H9 (cell line): ENCODE measurements at regions not wholly inside any gene's neighbourhood (a gene's known extent, or its start where the extent isn't known, plus 50 kb on each side); places are given as distances from the start of the nearest gene placed in this dataset.

Experiments used
- DNase-seq: peaks from one replicate; pipeline ENCODE4 v3.0.0-alpha.2; 2017
- H2AFZ ChIP-seq: one replicate; pipeline ENCODE4 v1.6.1; 2013; ENCODE audit warnings: mild to moderate bottlenecking, low read length, control low read depth, moderate library complexity
- H2AK5ac ChIP-seq: 2 replicates; pipeline ENCODE4 v1.6.1; 2013; ENCODE audit warnings: low read length, control low read depth, mixed read lengths; ENCODE audit not compliant: insufficient read length
- H2BK120ac ChIP-seq: one replicate; pipeline ENCODE4 v1.6.1; 2013; ENCODE audit warnings: low read depth, mild to moderate bottlenecking, low read length, control low read depth, inconsistent platforms; ENCODE audit not compliant: poor library complexity, severe bottlenecking
- H2BK12ac ChIP-seq: 2 replicates; pipeline ENCODE4 v1.6.1; 2013; ENCODE audit warnings: low read length, control low read depth, mixed read lengths, low read depth; ENCODE audit not compliant: insufficient read length
- H2BK15ac ChIP-seq: 2 replicates; pipeline ENCODE4 v1.6.1; 2013; ENCODE audit warnings: low read depth, low read length, control low read depth
- H2BK20ac ChIP-seq: one replicate; pipeline ENCODE4 v1.6.1; 2013; ENCODE audit warnings: low read depth, mild to moderate bottlenecking, low read length, control low read depth, inconsistent platforms; ENCODE audit not compliant: poor library complexity, severe bottlenecking
- H2BK5ac ChIP-seq: 2 replicates; pipeline ENCODE4 v1.6.1; 2013; ENCODE audit warnings: low read length, control low read depth, mixed read lengths; ENCODE audit not compliant: insufficient read length
- H3K14ac ChIP-seq: 2 replicates; pipeline ENCODE4 v1.6.1; 2013; ENCODE audit warnings: low read length, control low read depth; ENCODE audit not compliant: insufficient read depth
- H3K18ac ChIP-seq: 2 replicates; pipeline ENCODE4 v1.6.1; 2013; ENCODE audit warnings: low read depth, mild to moderate bottlenecking, mixed read lengths, low read length, control low read depth; ENCODE audit not compliant: insufficient read length
- H3K23ac ChIP-seq: 2 replicates; pipeline ENCODE4 v1.6.1; 2013; ENCODE audit warnings: low read length, control low read depth, mixed read lengths, low read depth; ENCODE audit not compliant: insufficient read length
- H3K23me2 ChIP-seq: 2 replicates; pipeline ENCODE4 v1.6.1; 2013; ENCODE audit warnings: low read depth, mild to moderate bottlenecking, mixed read lengths, low read length, control low read depth; ENCODE audit not compliant: insufficient read length, poor library complexity, severe bottlenecking
- H3K27ac ChIP-seq: 2 replicates; pipeline ENCODE4 v1.5.1; 2013; ENCODE audit warnings: low read length, control low read depth, mixed read lengths, low read depth; ENCODE audit not compliant: insufficient read length
- H3K27me3 ChIP-seq: 2 replicates; pipeline ENCODE4 v1.6.1; 2013; ENCODE audit warnings: low read length, control low read depth, inconsistent platforms; ENCODE audit not compliant: insufficient read depth
- H3K4ac ChIP-seq: 2 replicates; pipeline ENCODE4 v1.6.1; 2013; ENCODE audit warnings: low read depth, mild to moderate bottlenecking, control low read depth, inconsistent platforms, low read length, moderate library complexity
- H3K4me1 ChIP-seq: 2 replicates; pipeline ENCODE4 v1.6.1; 2013; ENCODE audit warnings: low read length, control low read depth, inconsistent platforms; ENCODE audit not compliant: insufficient read depth
- H3K4me2 ChIP-seq: 2 replicates; pipeline ENCODE4 v1.6.1; 2013; ENCODE audit warnings: low read length, control low read depth, mixed read lengths; ENCODE audit not compliant: insufficient read length, insufficient read depth
- H3K56ac ChIP-seq: 2 replicates; pipeline ENCODE4 v1.6.1; 2013; ENCODE audit warnings: low read depth, mild to moderate bottlenecking, mixed read lengths, low read length, control low read depth; ENCODE audit not compliant: insufficient read length
- H3K79me1 ChIP-seq: 2 replicates; pipeline ENCODE4 v1.6.1; 2013; ENCODE audit warnings: low read depth, mild to moderate bottlenecking, moderate library complexity, low read length, control low read depth, inconsistent platforms; ENCODE audit not compliant: insufficient read depth, poor library complexity, severe bottlenecking
- H3K79me2 ChIP-seq: 2 replicates; pipeline ENCODE4 v1.6.1; 2013; ENCODE audit warnings: low read length, control low read depth, inconsistent platforms; ENCODE audit not compliant: insufficient read depth
- H3K9ac ChIP-seq: 2 replicates; pipeline ENCODE4 v1.6.1; 2013; ENCODE audit warnings: low read length, control low read depth, mixed read lengths; ENCODE audit not compliant: insufficient read length; ENCODE audit errors: extremely low read depth
- H3K9me3 ChIP-seq: one replicate; pipeline ENCODE4 v1.6.1; 2013; ENCODE audit warnings: low read depth, low read length, inconsistent platforms; ENCODE audit not compliant: control insufficient read depth
- H3T11ph ChIP-seq: one replicate; pipeline ENCODE4 v1.6.1; 2013; ENCODE audit warnings: mild to moderate bottlenecking, low read length, control low read depth, inconsistent platforms
- H4K20me1 ChIP-seq: one replicate; pipeline ENCODE4 v1.6.1; 2013; ENCODE audit not compliant: control insufficient read depth, insufficient read length, insufficient read depth
- H4K5ac ChIP-seq: 2 replicates; pipeline ENCODE4 v1.6.1; 2013; ENCODE audit warnings: low read depth, mild to moderate bottlenecking, mixed read lengths, low read length, control low read depth; ENCODE audit not compliant: insufficient read length
- H4K8ac ChIP-seq: replicated peaks from 2 replicates; pipeline ENCODE4 v1.6.1; 2013; ENCODE audit warnings: low read length, control low read depth, mixed read lengths, low read depth; ENCODE audit not compliant: insufficient read length
- H4K91ac ChIP-seq: 2 replicates; pipeline ENCODE4 v1.6.1; 2013; ENCODE audit warnings: low read depth, mild to moderate bottlenecking, moderate library complexity, mixed read lengths, low read length, control low read depth; ENCODE audit not compliant: insufficient read length
- H3K27ac Mint-ChIP-seq, 3 experiments: 2 replicates in 2 of 3; 3 replicates in 1 of 3; pipeline ENCODE4 v1.8.0; 2020 to 2021; ENCODE audit warnings: mixed read lengths in 3 of 3, mild to moderate bottlenecking in 1 of 3, moderate library complexity in 1 of 3
- H3K27me3 Mint-ChIP-seq: 2 replicates; pipeline ENCODE4 v1.8.0; 2021; ENCODE audit warnings: low read depth, mild to moderate bottlenecking, moderate library complexity, mixed read lengths
- H3K36me3 Mint-ChIP-seq, 3 experiments: 2 replicates in 2 of 3; 3 replicates in 1 of 3; pipeline ENCODE4 v1.8.0; 2020 to 2021; ENCODE audit warnings: low read depth in 3 of 3, mixed read lengths in 3 of 3; ENCODE audit not compliant: insufficient read depth in 1 of 3
- H3K4me1 Mint-ChIP-seq, 2 experiments: 2 replicates each; pipeline ENCODE4 v1.8.0; 2020; ENCODE audit warnings: mixed read lengths in 2 of 2
- H3K4me3 Mint-ChIP-seq, 2 experiments: 2 replicates in 1 of 2; 3 replicates in 1 of 2; pipeline ENCODE4 v1.8.0; 2020 to 2021; ENCODE audit warnings: mild to moderate bottlenecking in 2 of 2, mixed read lengths in 2 of 2, moderate library complexity in 1 of 2
- H3K9me3 Mint-ChIP-seq, 2 experiments: 2 replicates in 1 of 2; 3 replicates in 1 of 2; pipeline ENCODE4 v1.8.0; 2020; ENCODE audit warnings: mild to moderate bottlenecking in 2 of 2, mixed read lengths in 2 of 2, moderate library complexity in 1 of 2
- WGBS: extraction: QIAGEN DNeasy Blood & Tissue Kit; methylation state at CpG from one replicate; pipeline ENCODE4 v1.1.7; 2013; ENCODE audit warnings: missing lambda C conversion rate, low lambda C conversion rate, mixed read lengths; ENCODE audit not compliant: insufficient read length; ENCODE audit errors: extremely low coverage; 5-methylcytosine and 5-hydroxymethylcytosine counted together
- TF ChIP-seq, protein P1 (sequence below): fragments of 200-600 bp; sonication (generic); conservative IDR thresholded peaks from 3 replicates; pipeline ENCODE4 v1.8.0; 2021; ENCODE audit warnings: antibody characterized with exemption, mild to moderate bottlenecking

DNA sequence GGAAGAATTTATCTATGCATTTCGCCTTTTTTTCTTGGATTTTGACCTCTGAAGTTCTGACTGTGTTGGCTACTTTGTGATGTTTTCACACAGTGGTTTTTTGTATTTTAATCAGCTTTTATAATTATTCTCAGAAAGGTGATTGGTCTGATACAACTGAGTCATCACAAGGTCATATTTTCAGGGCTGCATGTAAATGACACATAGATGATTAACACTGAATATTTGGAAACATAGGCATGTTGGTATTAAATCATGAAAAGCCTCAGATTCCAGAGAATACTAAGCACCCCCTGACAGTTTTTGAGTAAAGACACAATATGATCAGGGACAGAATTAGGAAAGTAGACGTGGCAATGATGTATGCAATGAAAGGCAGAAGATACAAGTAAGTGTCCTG, 175.5 kb upstream of the SLCO3A1 start:
- Histone ChIP-seq H2AFZ (no peak overlapping the region), H2BK120ac (no peak overlapping the region), H3K9me3 (no peaks in the 10 kb centered on the region), H3K56ac (no peak overlapping the region), H2BK12ac (no peak overlapping the region), H3T11ph (no peak overlapping the region), H4K91ac (no peak overlapping the region), H4K20me1 (no peaks in the 10 kb centered on the region), H3K23ac (no peak overlapping the region), H3K4me1 (peaks cover 4% of the 10 kb centered on the region; the same call in 1 of the 2 replicates), H3K27ac (no peak overlapping the region), H3K23me2 (no peaks in the 10 kb centered on the region), H4K8ac (no peak overlapping the region), H4K5ac (no peak overlapping the region), H3K9ac (no peak overlapping the region), H2BK5ac (no peak overlapping the region), H3K4me2 (no peak overlapping the region), H3K27me3 (no peaks in the 10 kb centered on the region), H3K14ac (no peak overlapping the region), H3K18ac (no peak overlapping the region), H3K4ac (no peak overlapping the region), H2BK20ac (no peak overlapping the region), H2AK5ac (no peak overlapping the region), H2BK15ac (no peak overlapping the region), H3K79me1 (no peaks in the 10 kb centered on the region), H3K79me2 (no peaks in the 10 kb centered on the region)
- Mint-ChIP-seq H3K27me3 (no peaks in the 10 kb centered on the region; the same call in 1 of the 2 replicates), H3K4me1 (peaks cover 8 to 9% of the 10 kb centered on the region in 2 experiments), H3K27ac (no peak overlapping the region), H3K4me3 (no peak overlapping the region), H3K36me3 (peaks cover 0 to 12% (median 10%) of the 10 kb centered on the region in 3 experiments; a peak in 3 of 7 replicates), H3K9me3 (peaks cover 10 to 13% of the 10 kb centered on the region in 2 experiments; a peak in 4 of 5 replicates)
- WGBS = no CpG with 5 or more reads among the region's 2 CpGs
- DNase-seq = no peak
- TF ChIP-seq, protein P1, sequence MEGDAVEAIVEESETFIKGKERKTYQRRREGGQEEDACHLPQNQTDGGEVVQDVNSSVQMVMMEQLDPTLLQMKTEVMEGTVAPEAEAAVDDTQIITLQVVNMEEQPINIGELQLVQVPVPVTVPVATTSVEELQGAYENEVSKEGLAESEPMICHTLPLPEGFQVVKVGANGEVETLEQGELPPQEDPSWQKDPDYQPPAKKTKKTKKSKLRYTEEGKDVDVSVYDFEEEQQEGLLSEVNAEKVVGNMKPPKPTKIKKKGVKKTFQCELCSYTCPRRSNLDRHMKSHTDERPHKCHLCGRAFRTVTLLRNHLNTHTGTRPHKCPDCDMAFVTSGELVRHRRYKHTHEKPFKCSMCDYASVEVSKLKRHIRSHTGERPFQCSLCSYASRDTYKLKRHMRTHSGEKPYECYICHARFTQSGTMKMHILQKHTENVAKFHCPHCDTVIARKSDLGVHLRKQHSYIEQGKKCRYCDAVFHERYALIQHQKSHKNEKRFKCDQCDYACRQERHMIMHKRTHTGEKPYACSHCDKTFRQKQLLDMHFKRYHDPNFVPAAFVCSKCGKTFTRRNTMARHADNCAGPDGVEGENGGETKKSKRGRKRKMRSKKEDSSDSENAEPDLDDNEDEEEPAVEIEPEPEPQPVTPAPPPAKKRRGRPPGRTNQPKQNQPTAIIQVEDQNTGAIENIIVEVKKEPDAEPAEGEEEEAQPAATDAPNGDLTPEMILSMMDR = no peak
